ENCODE measurements at regions not wholly inside any gene's neighbourhood (a gene's known extent, or its start where the extent isn't known, plus 50 kb on each side); places are given as distances from the start of the nearest gene placed in this dataset.

DNA sequence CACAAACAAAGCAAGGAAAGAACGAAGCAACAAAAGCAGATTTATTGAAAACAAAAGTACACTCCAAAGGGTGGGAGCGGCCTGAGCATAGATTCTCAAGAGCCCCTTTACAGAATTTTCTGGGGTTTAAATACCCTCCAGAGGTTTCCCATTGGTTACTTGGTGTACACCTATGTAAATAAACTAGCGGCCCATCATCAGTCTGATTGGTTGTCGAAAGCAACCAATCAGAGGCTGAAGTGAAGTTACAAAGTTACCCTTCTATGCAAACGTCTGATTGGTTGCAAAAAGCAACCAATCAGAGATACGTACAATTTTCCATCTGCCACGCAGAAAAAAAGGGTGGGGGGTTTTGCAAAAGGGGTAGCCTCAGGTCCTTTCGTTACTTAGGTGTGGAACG lies 96.3 kb upstream of the UBAC2 start:
- TF ChIP-seq, protein P1, sequence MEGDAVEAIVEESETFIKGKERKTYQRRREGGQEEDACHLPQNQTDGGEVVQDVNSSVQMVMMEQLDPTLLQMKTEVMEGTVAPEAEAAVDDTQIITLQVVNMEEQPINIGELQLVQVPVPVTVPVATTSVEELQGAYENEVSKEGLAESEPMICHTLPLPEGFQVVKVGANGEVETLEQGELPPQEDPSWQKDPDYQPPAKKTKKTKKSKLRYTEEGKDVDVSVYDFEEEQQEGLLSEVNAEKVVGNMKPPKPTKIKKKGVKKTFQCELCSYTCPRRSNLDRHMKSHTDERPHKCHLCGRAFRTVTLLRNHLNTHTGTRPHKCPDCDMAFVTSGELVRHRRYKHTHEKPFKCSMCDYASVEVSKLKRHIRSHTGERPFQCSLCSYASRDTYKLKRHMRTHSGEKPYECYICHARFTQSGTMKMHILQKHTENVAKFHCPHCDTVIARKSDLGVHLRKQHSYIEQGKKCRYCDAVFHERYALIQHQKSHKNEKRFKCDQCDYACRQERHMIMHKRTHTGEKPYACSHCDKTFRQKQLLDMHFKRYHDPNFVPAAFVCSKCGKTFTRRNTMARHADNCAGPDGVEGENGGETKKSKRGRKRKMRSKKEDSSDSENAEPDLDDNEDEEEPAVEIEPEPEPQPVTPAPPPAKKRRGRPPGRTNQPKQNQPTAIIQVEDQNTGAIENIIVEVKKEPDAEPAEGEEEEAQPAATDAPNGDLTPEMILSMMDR (IDR thresholded peaks at IDR 0.05), result no peak
- TF ChIP-seq POLR2A (IDR thresholded peaks at IDR 0.05), result no peak
